Stimulated activated CD4-positive, alpha-beta T cell treated with anti-CD3 and anti-CD28 coated beads, Interleukin-1b, Interleukin-23, amount 100 ng/mL, for 1 hour (primary cell): ENCODE measurements at regions not wholly inside any gene's neighbourhood (a gene's known extent, or its start where the extent isn't known, plus 50 kb on each side); places are given as distances from the start of the nearest gene placed in this dataset.

Source experiments
- DNase-seq, 2 donors: peaks; one replicate each; pipeline ENCODE4 v3.0.0-alpha.2; 2020; ENCODE audit warnings: low read depth in 2 of 2

DNA sequence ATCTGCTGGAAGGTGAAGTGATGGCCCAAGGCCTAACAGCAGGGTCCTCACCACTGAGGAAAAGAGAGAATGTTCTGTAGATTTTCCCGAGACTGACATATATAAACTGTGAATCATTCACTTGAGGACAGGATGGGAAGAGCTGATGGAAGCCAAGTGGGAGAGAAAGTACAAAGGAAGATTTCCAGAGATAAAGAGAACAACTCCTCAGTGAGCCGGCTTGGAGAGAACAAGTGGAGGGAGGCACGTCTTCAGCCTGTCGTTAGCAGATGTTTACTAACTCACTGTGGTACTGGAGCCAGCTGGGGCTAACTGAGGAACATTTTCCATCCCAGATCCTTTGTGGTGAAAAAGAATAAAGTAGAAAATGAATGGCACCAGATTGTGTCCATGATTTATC is 552.9 kb upstream of the TNP1 start:
- no peak for DNase-seq

- DNase-seq, result no peak
Measured at GRCh38 chr2:217412277-217412676, 552.4 kb upstream of the TNP1 start.

DNA sequence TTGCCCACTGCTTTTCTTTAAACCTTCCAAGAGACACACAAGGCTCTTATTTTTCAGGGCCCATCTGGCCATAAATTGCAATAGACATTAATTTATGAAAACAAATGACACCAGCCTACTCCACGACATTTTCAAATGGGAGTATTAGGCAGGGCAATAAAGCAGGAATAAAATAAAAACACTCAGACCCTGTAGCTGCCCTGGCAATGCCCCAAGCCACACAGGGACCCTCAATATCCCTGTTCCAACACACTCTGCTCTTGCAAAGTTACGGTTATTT is 550.8 kb upstream of the TNP1 start:
- DNase-seq, result no peak

DNA sequence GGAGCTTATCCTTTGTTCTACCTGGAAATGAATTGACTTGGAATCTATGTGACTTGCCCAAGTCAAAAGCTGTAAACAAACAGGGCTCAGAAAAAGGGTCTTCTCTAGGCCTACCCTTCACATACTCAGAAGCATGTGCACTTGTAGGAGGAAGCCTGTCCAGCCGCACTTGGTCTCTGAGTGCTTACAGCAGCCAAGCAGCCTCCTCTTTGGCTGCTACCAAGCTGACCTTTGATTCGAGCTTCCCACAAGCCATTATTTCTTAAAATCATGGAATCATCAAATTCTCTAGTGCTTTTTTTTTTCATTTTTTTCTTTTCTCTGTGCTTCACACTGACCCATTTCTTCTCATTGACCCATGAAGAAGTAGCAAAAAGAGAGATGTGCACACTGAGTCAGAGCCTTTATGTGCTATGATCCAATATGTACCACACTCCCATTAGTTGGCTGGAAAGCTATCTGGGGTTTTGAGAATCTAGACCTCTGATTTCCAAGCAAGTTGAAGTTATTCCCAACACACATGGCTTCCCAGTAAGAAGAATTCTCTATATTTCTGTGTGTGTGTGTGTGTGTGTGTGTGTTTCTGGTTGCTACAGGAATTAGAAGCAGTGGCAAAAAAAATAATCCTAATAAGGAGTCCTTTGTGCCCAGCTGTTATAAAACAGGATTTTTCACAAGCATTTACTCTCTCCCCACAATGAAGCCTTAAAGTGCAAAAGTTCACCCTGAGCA is 550.3 kb upstream of the TNP1 start:
- no peak for DNase-seq

- DNase-seq, result no peak
Measured at GRCh38 chr2:217407362-217407761, 547.5 kb upstream of the TNP1 start.

GRCh38 chr2:217404236-217404760 is 544.4 kb upstream of the TNP1 start:
- DNase-seq, result no peak

DNA sequence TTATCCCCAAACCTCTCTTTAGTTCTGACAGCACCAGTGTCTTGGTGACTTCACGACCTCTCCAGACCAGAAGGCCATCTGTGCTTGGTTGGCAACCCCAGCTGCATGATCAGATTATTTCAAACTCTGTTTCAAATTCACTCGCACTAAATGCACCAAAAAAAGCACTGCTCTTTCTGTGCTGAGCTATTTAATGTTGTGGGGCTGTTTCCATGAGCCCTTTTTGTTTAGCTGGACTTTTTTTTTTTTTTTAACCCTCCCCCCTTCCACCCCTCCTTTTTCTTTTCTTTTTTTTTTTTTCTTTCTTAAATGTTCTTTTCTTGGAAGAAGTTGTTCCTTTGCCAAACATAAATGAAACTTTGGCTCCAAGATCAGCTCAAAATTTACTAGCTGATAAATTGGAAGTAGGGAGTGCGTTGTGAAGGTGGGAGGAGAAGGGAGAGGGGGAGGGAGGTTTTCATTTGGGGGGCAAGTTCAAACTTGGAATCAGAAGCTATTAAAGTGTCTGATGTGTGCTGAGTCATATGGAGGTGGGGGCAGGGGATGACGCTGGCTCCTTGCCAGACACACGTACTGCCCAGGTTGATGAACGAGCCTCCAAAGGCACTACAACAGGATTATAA is 543.0 kb upstream of the TNP1 start:
- no peak for DNase-seq

DNA sequence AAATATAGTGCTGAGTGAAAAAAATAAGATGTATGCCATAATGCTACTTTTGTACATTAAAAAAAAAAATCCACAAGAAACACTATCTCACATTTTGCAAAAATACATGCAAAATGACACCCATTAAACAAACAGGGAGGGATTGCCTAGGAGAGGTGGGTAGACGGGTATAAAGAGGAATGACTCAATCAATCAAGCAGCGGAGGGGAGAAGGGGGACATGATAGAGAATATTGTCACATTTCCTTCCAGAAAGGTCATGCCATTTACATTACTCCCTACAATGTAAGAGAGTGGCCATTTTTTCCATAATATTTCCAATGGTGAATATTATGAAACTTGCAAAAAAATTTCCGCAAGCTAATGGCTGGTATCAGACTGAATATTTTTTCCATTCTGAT is 542.3 kb upstream of the TNP1 start:
- DNase-seq, result no peak

DNA sequence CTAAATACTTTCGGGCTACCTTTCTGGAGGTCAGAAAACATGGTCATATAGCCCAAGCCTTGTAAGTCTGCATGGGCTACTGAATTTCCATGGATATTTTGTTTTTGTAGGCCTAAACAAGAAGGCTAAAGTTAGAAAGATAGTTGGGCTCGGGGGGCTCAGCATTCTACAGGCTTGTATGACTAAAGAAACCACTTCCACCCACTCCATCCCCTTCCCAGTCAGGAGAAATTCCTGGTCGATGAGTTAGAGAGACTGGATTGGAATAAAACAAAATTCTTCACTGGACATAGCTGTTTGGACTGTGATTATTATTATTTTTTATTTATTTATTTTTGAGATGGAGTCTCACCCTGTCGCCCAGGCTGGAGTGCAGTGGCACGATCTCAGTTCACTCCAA is 539.4 kb upstream of the TNP1 start:
- DNase-seq, result no peak

GRCh38 chr2:217398860-217399259 is 539.0 kb upstream of the TNP1 start:
- no peak for DNase-seq

DNA sequence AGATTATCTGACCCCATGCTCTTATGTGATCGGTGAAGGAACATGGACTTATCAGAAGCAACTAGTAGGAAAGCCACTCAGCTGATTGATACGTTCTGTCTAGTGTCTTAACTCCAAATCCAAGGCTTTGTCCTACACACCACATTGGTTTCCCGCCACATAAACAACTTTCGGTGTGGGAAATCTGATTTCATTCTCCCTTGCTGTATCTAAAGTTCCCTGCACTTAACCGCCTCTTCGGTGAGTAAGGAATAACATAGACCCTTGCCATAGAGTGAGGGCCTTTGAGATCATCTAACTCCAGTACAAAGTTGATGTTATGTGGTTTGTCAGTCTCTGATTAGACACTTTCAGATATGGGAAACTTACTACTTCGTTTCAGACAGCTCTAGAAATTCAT is 538.2 kb upstream of the TNP1 start:
- no peak for DNase-seq

DNA sequence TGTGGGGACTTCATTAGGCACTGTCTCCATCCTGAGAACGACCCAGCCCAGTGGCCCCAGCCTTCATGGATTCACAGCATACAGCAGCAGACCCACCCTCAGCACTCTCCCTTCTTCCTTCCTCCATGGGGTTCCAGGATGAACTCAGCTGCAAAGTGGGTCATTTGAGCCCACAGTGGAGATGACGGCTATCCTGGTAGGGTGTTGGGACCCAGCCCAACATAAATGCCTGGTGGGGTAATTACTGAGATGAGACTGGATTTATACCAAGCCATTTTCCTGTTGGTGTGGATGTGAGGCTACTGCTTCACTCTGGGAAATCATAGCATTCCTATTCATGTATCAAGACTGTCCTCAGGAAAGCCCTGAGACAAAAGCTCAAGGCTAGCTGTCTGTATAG is 536.7 kb upstream of the TNP1 start:
- no peak for DNase-seq

- no peak for DNase-seq
Measured at GRCh38 chr2:217396165-217396564, 536.3 kb upstream of the TNP1 start.

GRCh38 chr2:217394510-217395351 is 534.9 kb upstream of the TNP1 start:
- no peak for DNase-seq

DNA sequence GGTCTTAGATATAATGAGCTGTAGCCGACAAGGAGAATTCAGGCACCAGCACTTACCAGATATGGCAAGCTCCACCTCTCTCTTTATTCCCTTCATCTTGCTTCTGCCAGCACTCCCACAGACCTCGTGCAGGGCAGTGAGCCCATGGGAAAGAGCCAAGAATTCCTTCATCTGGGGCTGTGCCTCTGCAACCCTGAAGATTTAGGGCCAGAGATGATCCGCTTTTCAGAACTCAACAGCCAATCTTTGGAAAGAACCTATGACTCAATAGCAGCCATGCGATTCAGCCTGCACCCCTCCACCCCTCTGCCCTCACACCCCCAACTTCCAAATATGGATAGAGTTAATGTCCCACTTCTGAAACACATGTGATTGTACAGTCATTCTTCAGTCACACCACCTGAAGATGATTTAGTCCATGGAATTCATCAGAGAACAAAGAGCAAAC is 533.7 kb upstream of the TNP1 start:
- DNase-seq, result no peak

DNA sequence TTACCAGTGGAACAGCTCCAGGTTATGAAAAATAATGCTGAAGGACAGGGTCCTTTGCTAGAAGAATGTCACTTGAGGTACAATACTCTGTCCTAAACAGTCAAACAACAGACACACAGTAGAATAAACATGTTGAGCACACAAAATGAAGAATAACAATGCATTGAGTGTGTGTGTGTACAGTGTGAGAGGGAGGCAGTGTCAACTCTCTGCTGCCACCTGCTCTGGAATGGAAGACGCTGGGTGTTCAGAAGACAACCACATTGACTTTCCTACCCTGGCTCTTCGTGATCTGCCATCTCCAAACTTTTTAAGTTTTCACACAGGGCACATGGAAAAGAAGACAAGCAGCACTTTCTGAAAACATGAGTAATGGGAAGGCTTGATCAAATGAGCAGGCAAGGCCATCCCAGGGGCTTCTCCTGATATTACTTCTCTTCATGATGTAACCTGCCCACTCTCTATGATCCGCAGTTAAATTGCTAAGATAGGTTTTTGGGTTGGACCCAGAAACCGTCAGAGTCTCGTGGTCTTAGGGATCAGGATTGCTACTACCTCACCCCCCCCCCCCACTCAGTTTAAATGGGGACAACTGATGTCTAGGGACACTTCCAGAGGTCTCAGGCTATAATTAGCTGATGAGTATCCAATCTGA is 533.2 kb upstream of the TNP1 start:
- DNase-seq, result no peak

DNA sequence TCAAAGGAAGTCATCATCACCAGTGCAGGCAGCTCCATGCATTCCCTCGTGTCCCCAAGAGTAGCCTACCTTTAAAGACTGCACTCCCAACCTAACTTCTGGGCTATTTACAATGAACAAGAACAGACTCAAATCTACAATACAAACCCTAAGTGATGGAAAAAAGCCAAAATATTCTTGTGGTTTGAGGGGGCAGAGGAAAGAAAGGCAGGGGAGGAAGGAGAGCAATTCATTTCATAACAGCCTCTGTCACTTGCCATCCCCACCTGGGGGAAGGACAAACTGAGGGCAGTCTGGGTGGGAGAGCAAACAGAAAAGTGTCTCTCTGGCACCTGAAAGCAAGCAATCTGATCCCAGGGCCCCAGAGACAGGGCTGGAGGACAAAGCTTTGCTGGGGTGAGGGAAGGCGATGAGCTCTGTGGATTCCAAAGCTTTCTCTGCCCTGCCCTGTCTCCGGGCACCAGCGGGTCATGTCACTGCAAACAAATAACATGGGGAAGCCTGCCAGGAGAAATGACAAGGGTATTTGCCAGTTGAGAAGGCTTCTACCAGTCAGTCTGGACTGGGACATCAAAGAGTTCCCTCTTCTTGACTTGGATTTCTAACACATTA is 528.0 kb upstream of the TNP1 start:
- DNase-seq, result no peak

DNA sequence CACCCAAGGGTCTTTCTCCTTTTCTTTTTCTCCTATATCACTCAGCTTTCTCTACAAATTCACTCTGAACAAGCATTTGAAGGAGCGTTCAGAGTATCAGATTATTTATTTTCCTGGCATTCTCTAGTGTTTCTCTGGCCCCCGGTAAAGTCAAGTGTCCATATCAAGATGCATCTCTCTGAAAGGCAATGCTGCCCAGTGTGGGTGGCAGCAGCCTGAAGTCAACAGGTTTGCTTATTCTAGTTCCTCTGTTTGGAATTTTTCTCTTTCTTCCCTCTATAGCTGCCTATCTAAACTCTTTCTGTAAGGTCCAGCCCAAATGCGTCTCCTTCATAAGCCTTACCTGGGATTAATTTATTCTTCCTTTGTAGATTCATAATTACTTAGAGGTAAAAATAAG is 526.2 kb upstream of the TNP1 start:
- DNase-seq, result no peak

DNA sequence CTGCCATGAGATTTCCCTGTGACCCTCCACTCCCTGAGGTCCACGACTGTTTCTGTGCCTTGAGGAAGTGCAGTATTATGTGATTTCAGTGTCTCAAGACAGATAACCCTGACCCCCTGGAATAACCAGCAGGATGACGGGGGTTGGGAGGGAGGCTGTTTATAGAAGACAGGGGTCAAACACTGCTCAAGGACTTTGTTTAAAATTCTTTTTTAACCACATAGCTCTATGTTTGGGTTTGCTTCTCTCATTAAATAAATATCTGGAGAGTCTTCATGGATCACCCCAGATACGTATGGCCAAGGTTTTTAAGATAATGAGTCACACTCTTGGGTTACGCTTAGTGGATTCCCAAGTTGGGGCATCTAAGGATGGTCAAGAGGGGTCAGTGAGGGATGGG is 523.8 kb upstream of the TNP1 start:
- no peak for DNase-seq

- DNase-seq, result no peak
Measured at GRCh38 chr2:217382794-217383193, 522.9 kb upstream of the TNP1 start.

DNA sequence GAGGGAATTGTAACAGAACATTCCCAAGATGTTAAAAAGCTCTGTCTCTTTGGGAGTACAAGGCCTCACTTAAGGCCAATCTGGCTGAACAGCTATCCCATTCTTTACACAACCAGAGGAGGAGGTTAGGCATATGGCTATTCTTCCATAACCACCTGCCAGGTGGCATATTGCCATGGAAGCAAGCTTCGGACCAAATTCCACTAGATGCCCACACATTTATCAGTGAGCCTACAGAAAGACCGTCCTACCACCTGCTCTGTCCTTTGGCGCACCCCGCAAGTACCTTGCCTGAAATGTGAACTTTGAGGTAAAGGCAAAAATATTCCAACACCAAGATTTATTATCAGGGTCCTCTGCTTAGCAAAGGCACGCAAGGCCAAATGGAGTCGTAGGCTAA is 519.9 kb upstream of the TNP1 start:
- no peak for DNase-seq

- DNase-seq, result no peak
Measured at GRCh38 chr2:217372794-217373193, 512.9 kb upstream of the TNP1 start.
